ENCODE measurements at regions not wholly inside any gene's neighbourhood (a gene's known extent, or its start where the extent isn't known, plus 50 kb on each side); places are given as distances from the start of the nearest gene placed in this dataset.

DNA sequence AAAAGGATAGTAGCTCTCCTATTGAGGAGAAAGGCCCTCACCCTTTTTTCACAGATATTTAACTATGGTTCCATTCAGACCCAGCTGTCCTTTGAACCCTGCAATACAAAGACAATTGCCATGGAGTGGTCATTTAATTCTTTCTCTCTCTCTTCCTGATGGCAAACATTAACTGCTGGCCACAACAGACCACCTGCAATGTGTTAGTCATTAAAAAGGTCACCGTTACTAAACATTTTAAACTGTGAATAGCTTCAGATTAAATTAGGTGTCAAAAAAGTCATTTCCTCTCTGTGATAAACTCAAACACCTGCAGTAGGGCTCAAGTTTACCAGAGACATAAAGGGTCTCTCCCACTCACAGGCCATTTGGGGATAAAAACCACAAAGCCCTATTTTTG lies 697.2 kb downstream of the TOX3 start:
- H3K9me3 Mint-ChIP-seq = no peaks in the 10 kb centered on the region
- no peaks in the 10 kb centered on the region; the same call in 1 of the 2 replicates for H3K4me1 ChIP-seq (ENCODE audit: insufficient read depth)

More for the DNA sequence above, 697.2 kb downstream of the TOX3 start:
- no peaks in the 10 kb centered on the region for H3F3A ChIP-seq (replicated peaks; ENCODE audit: low read depth)
- no peaks in the 10 kb centered on the region for H4K20me1 ChIP-seq (replicated peaks; ENCODE audit: insufficient read depth)
- H3K4me3 ChIP-seq = no peak overlapping the region
- no peak overlapping the region for H2AFZ ChIP-seq
- H3K9me2 ChIP-seq (ENCODE audit: insufficient read depth) = no peaks in the 10 kb centered on the region
- no peak overlapping the region for H3K27ac Mint-ChIP-seq
- no peaks in the 10 kb centered on the region for H3K27me3 ChIP-seq (ENCODE audit: insufficient read depth)
- peaks cover 12% of the 10 kb centered on the region; the same call in 2 of the 3 replicates for H3K4me1 Mint-ChIP-seq
- H3K36me3 ChIP-seq (ENCODE audit: insufficient read depth) = no peaks in the 10 kb centered on the region
- DNase-seq (ENCODE audit: low spot score) = no peak
- no peak overlapping the region for H3K27ac ChIP-seq (ENCODE audit: low read depth)
- no peak overlapping the region for H3K4me2 ChIP-seq
- no peak for ATAC-seq
- TF ChIP-seq STAT1 (IDR thresholded peaks at IDR 0.05; ENCODE audit: unreplicated experiment) = no peak
- TF ChIP-seq, protein P1, sequence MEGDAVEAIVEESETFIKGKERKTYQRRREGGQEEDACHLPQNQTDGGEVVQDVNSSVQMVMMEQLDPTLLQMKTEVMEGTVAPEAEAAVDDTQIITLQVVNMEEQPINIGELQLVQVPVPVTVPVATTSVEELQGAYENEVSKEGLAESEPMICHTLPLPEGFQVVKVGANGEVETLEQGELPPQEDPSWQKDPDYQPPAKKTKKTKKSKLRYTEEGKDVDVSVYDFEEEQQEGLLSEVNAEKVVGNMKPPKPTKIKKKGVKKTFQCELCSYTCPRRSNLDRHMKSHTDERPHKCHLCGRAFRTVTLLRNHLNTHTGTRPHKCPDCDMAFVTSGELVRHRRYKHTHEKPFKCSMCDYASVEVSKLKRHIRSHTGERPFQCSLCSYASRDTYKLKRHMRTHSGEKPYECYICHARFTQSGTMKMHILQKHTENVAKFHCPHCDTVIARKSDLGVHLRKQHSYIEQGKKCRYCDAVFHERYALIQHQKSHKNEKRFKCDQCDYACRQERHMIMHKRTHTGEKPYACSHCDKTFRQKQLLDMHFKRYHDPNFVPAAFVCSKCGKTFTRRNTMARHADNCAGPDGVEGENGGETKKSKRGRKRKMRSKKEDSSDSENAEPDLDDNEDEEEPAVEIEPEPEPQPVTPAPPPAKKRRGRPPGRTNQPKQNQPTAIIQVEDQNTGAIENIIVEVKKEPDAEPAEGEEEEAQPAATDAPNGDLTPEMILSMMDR (conservative IDR thresholded peaks at IDR 0.05; ENCODE audit: low read depth in 2 of 2) = no peak
- no peak for TF ChIP-seq REST (IDR thresholded peaks at IDR 0.05; ENCODE audit: unreplicated experiment)
- TF ChIP-seq JUNB (IDR thresholded peaks at IDR 0.05; ENCODE audit: unreplicated experiment) = no peak
- TF ChIP-seq POLR2AphosphoS5 (IDR thresholded peaks at IDR 0.05; ENCODE audit: low read depth) = no peak
- no peak for TF ChIP-seq ZNF331 (CRISPR knock-in tag; IDR thresholded peaks at IDR 0.05; ENCODE audit: low read depth)
- no peak for TF ChIP-seq ETS1 (IDR thresholded peaks at IDR 0.05)
- TF ChIP-seq, protein P2, sequence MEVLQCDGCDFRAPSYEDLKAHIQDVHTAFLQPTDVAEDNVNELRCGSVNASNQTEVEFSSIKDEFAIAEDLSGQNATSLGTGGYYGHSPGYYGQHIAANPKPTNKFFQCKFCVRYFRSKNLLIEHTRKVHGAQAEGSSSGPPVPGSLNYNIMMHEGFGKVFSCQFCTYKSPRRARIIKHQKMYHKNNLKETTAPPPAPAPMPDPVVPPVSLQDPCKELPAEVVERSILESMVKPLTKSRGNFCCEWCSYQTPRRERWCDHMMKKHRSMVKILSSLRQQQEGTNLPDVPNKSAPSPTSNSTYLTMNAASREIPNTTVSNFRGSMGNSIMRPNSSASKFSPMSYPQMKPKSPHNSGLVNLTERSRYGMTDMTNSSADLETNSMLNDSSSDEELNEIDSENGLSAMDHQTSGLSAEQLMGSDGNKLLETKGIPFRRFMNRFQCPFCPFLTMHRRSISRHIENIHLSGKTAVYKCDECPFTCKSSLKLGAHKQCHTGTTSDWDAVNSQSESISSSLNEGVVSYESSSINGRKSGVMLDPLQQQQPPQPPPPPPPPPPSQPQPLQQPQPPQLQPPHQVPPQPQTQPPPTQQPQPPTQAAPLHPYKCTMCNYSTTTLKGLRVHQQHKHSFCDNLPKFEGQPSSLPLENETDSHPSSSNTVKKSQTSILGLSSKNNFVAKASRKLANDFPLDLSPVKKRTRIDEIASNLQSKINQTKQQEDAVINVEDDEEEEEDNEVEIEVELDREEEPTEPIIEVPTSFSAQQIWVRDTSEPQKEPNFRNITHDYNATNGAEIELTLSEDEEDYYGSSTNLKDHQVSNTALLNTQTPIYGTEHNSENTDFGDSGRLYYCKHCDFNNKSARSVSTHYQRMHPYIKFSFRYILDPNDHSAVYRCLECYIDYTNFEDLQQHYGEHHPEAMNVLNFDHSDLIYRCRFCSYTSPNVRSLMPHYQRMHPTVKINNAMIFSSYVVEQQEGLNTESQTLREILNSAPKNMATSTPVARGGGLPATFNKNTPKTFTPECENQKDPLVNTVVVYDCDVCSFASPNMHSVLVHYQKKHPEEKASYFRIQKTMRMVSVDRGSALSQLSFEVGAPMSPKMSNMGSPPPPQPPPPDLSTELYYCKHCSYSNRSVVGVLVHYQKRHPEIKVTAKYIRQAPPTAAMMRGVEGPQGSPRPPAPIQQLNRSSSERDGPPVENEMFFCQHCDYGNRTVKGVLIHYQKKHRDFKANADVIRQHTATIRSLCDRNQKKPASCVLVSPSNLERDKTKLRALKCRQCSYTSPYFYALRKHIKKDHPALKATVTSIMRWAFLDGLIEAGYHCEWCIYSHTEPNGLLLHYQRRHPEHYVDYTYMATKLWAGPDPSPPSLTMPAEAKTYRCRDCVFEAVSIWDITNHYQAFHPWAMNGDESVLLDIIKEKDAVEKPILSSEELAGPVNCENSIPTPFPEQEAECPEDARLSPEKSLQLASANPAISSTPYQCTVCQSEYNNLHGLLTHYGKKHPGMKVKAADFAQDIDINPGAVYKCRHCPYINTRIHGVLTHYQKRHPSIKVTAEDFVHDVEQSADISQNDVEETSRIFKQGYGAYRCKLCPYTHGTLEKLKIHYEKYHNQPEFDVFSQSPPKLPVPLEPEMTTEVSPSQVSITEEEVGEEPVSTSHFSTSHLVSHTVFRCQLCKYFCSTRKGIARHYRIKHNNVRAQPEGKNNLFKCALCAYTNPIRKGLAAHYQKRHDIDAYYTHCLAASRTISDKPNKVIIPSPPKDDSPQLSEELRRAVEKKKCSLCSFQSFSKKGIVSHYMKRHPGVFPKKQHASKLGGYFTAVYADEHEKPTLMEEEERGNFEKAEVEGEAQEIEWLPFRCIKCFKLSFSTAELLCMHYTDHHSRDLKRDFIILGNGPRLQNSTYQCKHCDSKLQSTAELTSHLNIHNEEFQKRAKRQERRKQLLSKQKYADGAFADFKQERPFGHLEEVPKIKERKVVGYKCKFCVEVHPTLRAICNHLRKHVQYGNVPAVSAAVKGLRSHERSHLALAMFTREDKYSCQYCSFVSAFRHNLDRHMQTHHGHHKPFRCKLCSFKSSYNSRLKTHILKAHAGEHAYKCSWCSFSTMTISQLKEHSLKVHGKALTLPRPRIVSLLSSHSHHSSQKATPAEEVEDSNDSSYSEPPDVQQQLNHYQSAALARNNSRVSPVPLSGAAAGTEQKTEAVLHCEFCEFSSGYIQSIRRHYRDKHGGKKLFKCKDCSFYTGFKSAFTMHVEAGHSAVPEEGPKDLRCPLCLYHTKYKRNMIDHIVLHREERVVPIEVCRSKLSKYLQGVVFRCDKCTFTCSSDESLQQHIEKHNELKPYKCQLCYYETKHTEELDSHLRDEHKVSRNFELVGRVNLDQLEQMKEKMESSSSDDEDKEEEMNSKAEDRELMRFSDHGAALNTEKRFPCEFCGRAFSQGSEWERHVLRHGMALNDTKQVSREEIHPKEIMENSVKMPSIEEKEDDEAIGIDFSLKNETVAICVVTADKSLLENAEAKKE (CRISPR knock-in tag; IDR thresholded peaks at IDR 0.05) = no peak
- TF ChIP-seq ZNF114 (CRISPR knock-in tag; IDR thresholded peaks at IDR 0.05) = no peak
- no peak for TF ChIP-seq EZH2phosphoT487 (IDR thresholded peaks at IDR 0.05; ENCODE audit: unreplicated experiment)
- TF ChIP-seq NANOG (IDR thresholded peaks at IDR 0.05; ENCODE audit: borderline replicate concordance) = no peak
- no peak for TF ChIP-seq EZH2 (IDR thresholded peaks at IDR 0.05; ENCODE audit: low read depth, unreplicated experiment)
- no peak for TF ChIP-seq CREB1 (CRISPR knock-in tag; IDR thresholded peaks at IDR 0.05; ENCODE audit: low read depth)
- H3K79me2 ChIP-seq (replicated peaks; ENCODE audit: insufficient read depth) = no peaks in the 10 kb centered on the region
- H3K36me3 Mint-ChIP-seq (ENCODE audit: low read depth) = no peaks in the 10 kb centered on the region
- H3K27me3 Mint-ChIP-seq (ENCODE audit: insufficient read depth, low read depth, poor library complexity) = no peaks in the 10 kb centered on the region
- H3K4me3 Mint-ChIP-seq = no peak overlapping the region
